Neuronal stem cell (in vitro differentiated cells): ENCODE measurements at regions not wholly inside any gene's neighbourhood (a gene's known extent, or its start where the extent isn't known, plus 50 kb on each side); places are given as distances from the start of the nearest gene placed in this dataset.

Experiments used
- DNase-seq: peaks from one replicate; pipeline ENCODE4 v3.0.0-alpha.2; 2013; ENCODE audit warnings: low spot score
- H2AFZ ChIP-seq: one replicate; pipeline ENCODE4 v1.6.1; 2013; ENCODE audit warnings: mild to moderate bottlenecking, low read length, inconsistent platforms
- H2AK5ac ChIP-seq: 2 replicates; pipeline ENCODE4 v1.6.1; 2013; ENCODE audit warnings: low read depth, mild to moderate bottlenecking, inconsistent platforms, low read length, moderate library complexity, mixed read lengths
- H2BK120ac ChIP-seq: 2 replicates; pipeline ENCODE4 v1.6.1; 2013; ENCODE audit warnings: low read depth, mild to moderate bottlenecking, inconsistent platforms, low read length, moderate library complexity, mixed read lengths
- H2BK12ac ChIP-seq: one replicate; pipeline ENCODE4 v1.6.1; 2013; ENCODE audit warnings: low read length, inconsistent platforms
- H2BK15ac ChIP-seq: 2 replicates; pipeline ENCODE4 v1.6.1; 2013; ENCODE audit warnings: mild to moderate bottlenecking, low read length, inconsistent platforms, mixed read lengths
- H2BK5ac ChIP-seq: one replicate; pipeline ENCODE4 v1.6.1; 2013; ENCODE audit warnings: inconsistent platforms, mild to moderate bottlenecking, low read length, moderate library complexity
- H3K14ac ChIP-seq: one replicate; pipeline ENCODE4 v1.6.1; 2013; ENCODE audit warnings: low read length, inconsistent platforms
- H3K18ac ChIP-seq: 2 replicates; pipeline ENCODE4 v1.6.1; 2013; ENCODE audit warnings: low read length, inconsistent platforms
- H3K23ac ChIP-seq: 2 replicates; pipeline ENCODE4 v1.6.1; 2013; ENCODE audit warnings: low read depth, mild to moderate bottlenecking, mixed read lengths, low read length, inconsistent platforms; ENCODE audit not compliant: poor library complexity
- H3K27ac ChIP-seq: replicated peaks from 3 replicates; pipeline ENCODE4 v1.5.1; 2013; ENCODE audit warnings: low read length, inconsistent platforms
- H3K27me3 ChIP-seq, 3 experiments: 2 replicates each; pipeline ENCODE4 v1.6.1; 2013; ENCODE audit warnings: low read length in 3 of 3, mild to moderate bottlenecking in 2 of 3, inconsistent platforms in 1 of 3, low read depth in 1 of 3, mixed read lengths in 1 of 3, moderate library complexity in 1 of 3; ENCODE audit not compliant: control insufficient read depth in 3 of 3, insufficient read depth in 3 of 3
- H3K36me3 ChIP-seq, 2 donors: replicated peaks in 1 of 2; 2 replicates each; pipeline ENCODE4 v1.6.1; 2013; ENCODE audit warnings: low read length in 2 of 2; ENCODE audit not compliant: control insufficient read depth in 2 of 2, insufficient read depth in 2 of 2
- H3K4ac ChIP-seq: 2 replicates; pipeline ENCODE4 v1.6.1; 2013; ENCODE audit warnings: inconsistent platforms, mild to moderate bottlenecking, low read length, moderate library complexity
- H3K4me1 ChIP-seq, 2 donors: 1 replicate in 1 of 2; 2 replicates in 1 of 2; pipeline ENCODE4 v1.6.1; 2013; ENCODE audit warnings: low read length in 2 of 2, low read depth in 1 of 2; ENCODE audit not compliant: control insufficient read depth in 2 of 2, insufficient read depth in 1 of 2
- H3K4me2 ChIP-seq: one replicate; pipeline ENCODE4 v1.6.1; 2013; ENCODE audit warnings: mild to moderate bottlenecking, low read length, inconsistent platforms; ENCODE audit not compliant: insufficient read depth, poor library complexity, severe bottlenecking
- H3K4me3 ChIP-seq, 2 donors: 2 replicates each; pipeline ENCODE4 v1.5.1; 2013; ENCODE audit warnings: low read length in 2 of 2, mild to moderate bottlenecking in 2 of 2, inconsistent platforms in 1 of 2, moderate library complexity in 1 of 2
- H3K79me1 ChIP-seq: one replicate; pipeline ENCODE4 v1.6.1; 2013; ENCODE audit warnings: low read depth, mild to moderate bottlenecking, inconsistent platforms, low read length, moderate library complexity
- H3K9ac ChIP-seq: one replicate; pipeline ENCODE4 v1.6.1; 2013; ENCODE audit warnings: mild to moderate bottlenecking, low read depth, low read length, inconsistent platforms; ENCODE audit not compliant: poor library complexity
- H3K9me3 ChIP-seq, 2 donors: replicated peaks in 1 of 2; 2 replicates each; pipeline versions ENCODE3 to v1.6.1; 2013; ENCODE audit warnings: low read length in 2 of 2, mild to moderate bottlenecking in 2 of 2, inconsistent platforms in 1 of 2, low read depth in 1 of 2, mixed read lengths in 1 of 2, moderate library complexity in 1 of 2; ENCODE audit not compliant: control insufficient read depth in 2 of 2, insufficient read depth in 1 of 2
- H4K8ac ChIP-seq: one replicate; pipeline ENCODE4 v1.6.1; 2013; ENCODE audit warnings: low read depth, mild to moderate bottlenecking, inconsistent platforms, low read length, moderate library complexity
- H4K91ac ChIP-seq: one replicate; pipeline ENCODE4 v1.6.1; 2013; ENCODE audit warnings: low read length, low read depth, mild to moderate bottlenecking, inconsistent platforms; ENCODE audit not compliant: poor library complexity
- WGBS, 2 donors: extraction: QIAGEN DNeasy Blood & Tissue Kit; methylation state at CpG; one replicate each; pipeline ENCODE4 v1.1.7; 2013; ENCODE audit warnings: missing lambda C conversion rate in 2 of 2, mixed read lengths in 1 of 2; ENCODE audit not compliant: insufficient read length in 2 of 2, insufficient replicate concordance in 1 of 2; ENCODE audit errors: extremely low coverage in 2 of 2; 5-methylcytosine and 5-hydroxymethylcytosine counted together

GRCh38 chr6:112725541-112726085 lies 378.5 kb downstream of the RFPL4B start:
- Histone ChIP-seq H3K23ac (no peak overlapping the region), H3K4me2 (no peak overlapping the region), H3K14ac (no peak overlapping the region), H4K91ac (no peak overlapping the region), H2BK15ac (no peak overlapping the region), H3K36me3 (no peaks in the 10 kb centered on the region), H2BK5ac (no peak overlapping the region), H3K79me1 (no peaks in the 10 kb centered on the region), H2AFZ (no peak overlapping the region), H3K18ac (no peak overlapping the region), H2BK120ac (no peak overlapping the region), H2AK5ac (no peak overlapping the region), H3K27ac (no peak overlapping the region), H3K9me3 (no peaks in the 10 kb centered on the region), H3K4ac (no peak overlapping the region), H4K8ac (no peak overlapping the region), H2BK12ac (no peak overlapping the region), H3K4me1 (no peaks in the 10 kb centered on the region), H3K9ac (no peak overlapping the region), H3K27me3 (no peaks in the 10 kb centered on the region), H3K4me3 (no peak overlapping the region)
- no peak for DNase-seq
- WGBS, 2 donors, result no CpG with 5 or more reads among the region's 6 CpGs

GRCh38 chr6:112735129-112735528 lies 388.0 kb downstream of the RFPL4B start:
- H3K4me2 ChIP-seq, result no peak overlapping the region
- H3K27ac ChIP-seq, result no peak overlapping the region
- H2AFZ ChIP-seq, result no peak overlapping the region
- no peak overlapping the region for H3K9ac ChIP-seq
- peaks cover 0 to 9% of the 10 kb centered on the region in 2 donors for H3K9me3 ChIP-seq
- no peak overlapping the region for H2BK15ac ChIP-seq
- H3K36me3 ChIP-seq, result no peaks in the 10 kb centered on the region
- H3K18ac ChIP-seq, result no peak overlapping the region
- no peak overlapping the region for H3K23ac ChIP-seq
- H3K27me3 ChIP-seq, result no peaks in the 10 kb centered on the region
- H2BK12ac ChIP-seq, result no peak overlapping the region
- no peaks in the 10 kb centered on the region for H3K4me1 ChIP-seq
- H2BK120ac ChIP-seq, result no peak overlapping the region
- H4K91ac ChIP-seq, result no peak overlapping the region
- DNase-seq, result no peak
- H3K79me1 ChIP-seq, result no peaks in the 10 kb centered on the region
- H3K4me3 ChIP-seq, result no peak overlapping the region
- H3K14ac ChIP-seq, result no peak overlapping the region
- H2AK5ac ChIP-seq, result no peak overlapping the region
- WGBS, 2 donors, result no CpG with 5 or more reads among the region's 1 CpG
- no peak overlapping the region for H3K4ac ChIP-seq
- no peak overlapping the region for H2BK5ac ChIP-seq
- H4K8ac ChIP-seq, result no peak overlapping the region

- H3K27ac ChIP-seq, result no peak overlapping the region
- H3K27me3 ChIP-seq, result no peaks in the 10 kb centered on the region
- H3K36me3 ChIP-seq, result no peaks in the 10 kb centered on the region
- H2BK5ac ChIP-seq, result no peak overlapping the region
- H4K8ac ChIP-seq, result no peak overlapping the region
- H3K18ac ChIP-seq, result no peak overlapping the region
- H2AFZ ChIP-seq, result no peak overlapping the region
- H3K4ac ChIP-seq, result no peak overlapping the region
- H3K4me1 ChIP-seq, result peaks cover 0 to 12% of the 10 kb centered on the region in 2 donors
- no peak overlapping the region for H4K91ac ChIP-seq
- H2BK120ac ChIP-seq, result no peak overlapping the region
- no peak overlapping the region for H3K4me2 ChIP-seq
- no peak overlapping the region for H3K14ac ChIP-seq
- peaks cover 0 to 9% of the 10 kb centered on the region in 2 donors for H3K9me3 ChIP-seq
- H3K79me1 ChIP-seq, result no peaks in the 10 kb centered on the region
- no peak overlapping the region for H2BK12ac ChIP-seq
- H2AK5ac ChIP-seq, result no peak overlapping the region
- H3K23ac ChIP-seq, result no peak overlapping the region
- no peak overlapping the region for H3K9ac ChIP-seq
- no peak for DNase-seq
- H2BK15ac ChIP-seq, result no peak overlapping the region
- no peak overlapping the region for H3K4me3 ChIP-seq
Measured at GRCh38 chr6:112739766-112740165, 392.6 kb downstream of the RFPL4B start.

- Histone ChIP-seq H4K91ac (no peak overlapping the region), H2AFZ (peak overlapping the region; percentile 47), H2BK120ac (no peak overlapping the region), H3K4me2 (no peak overlapping the region), H2BK15ac (no peak overlapping the region), H3K4me1 (peaks cover 0 to 12% of the 10 kb centered on the region in 2 donors), H2BK12ac (no peak overlapping the region), H3K4me3 (no peak overlapping the region), H3K27me3 (no peaks in the 10 kb centered on the region), H3K18ac (no peak overlapping the region), H4K8ac (no peak overlapping the region), H3K9ac (no peak overlapping the region), H3K23ac (no peak overlapping the region), H3K14ac (no peak overlapping the region), H3K4ac (no peak overlapping the region), H3K36me3 (no peaks in the 10 kb centered on the region), H3K27ac (no peak overlapping the region), H3K9me3 (peaks cover 0 to 2% of the 10 kb centered on the region in 2 donors), H2BK5ac (no peak overlapping the region), H2AK5ac (no peak overlapping the region), H3K79me1 (no peaks in the 10 kb centered on the region)
- DNase-seq, result no peak
- no CpG with 5 or more reads among the region's 1 CpG for WGBS, 2 donors
Measured at GRCh38 chr6:112743323-112743722, 396.2 kb downstream of the RFPL4B start.
